SU-DHL-6 (cell line): ENCODE measurements at regions not wholly inside any gene's neighbourhood (a gene's known extent, or its start where the extent isn't known, plus 50 kb on each side); places are given as distances from the start of the nearest gene placed in this dataset.

ENCODE experiments used
- EZH2phosphoT487 ChIP-seq: fragments of 200-600 bp; sonication (generic), shearing (Covaris generic); conservative IDR thresholded peaks from 2 replicates; pipeline ENCODE4 v1.6.1; 2018; ENCODE audit warnings: mild to moderate bottlenecking, antibody characterized with exemption, low read length, moderate library complexity, mixed read lengths
- TF ChIP-seq, protein P1 (sequence below): fragments of 200-600 bp; sonication (generic); IDR thresholded peaks from one replicate; pipeline ENCODE4 v1.5.1; 2017; ENCODE audit warnings: antibody characterized with exemption, mild to moderate bottlenecking, low read length, moderate library complexity; ENCODE audit not compliant: insufficient read depth, poor library complexity, severe bottlenecking

- TF ChIP-seq, protein P1, sequence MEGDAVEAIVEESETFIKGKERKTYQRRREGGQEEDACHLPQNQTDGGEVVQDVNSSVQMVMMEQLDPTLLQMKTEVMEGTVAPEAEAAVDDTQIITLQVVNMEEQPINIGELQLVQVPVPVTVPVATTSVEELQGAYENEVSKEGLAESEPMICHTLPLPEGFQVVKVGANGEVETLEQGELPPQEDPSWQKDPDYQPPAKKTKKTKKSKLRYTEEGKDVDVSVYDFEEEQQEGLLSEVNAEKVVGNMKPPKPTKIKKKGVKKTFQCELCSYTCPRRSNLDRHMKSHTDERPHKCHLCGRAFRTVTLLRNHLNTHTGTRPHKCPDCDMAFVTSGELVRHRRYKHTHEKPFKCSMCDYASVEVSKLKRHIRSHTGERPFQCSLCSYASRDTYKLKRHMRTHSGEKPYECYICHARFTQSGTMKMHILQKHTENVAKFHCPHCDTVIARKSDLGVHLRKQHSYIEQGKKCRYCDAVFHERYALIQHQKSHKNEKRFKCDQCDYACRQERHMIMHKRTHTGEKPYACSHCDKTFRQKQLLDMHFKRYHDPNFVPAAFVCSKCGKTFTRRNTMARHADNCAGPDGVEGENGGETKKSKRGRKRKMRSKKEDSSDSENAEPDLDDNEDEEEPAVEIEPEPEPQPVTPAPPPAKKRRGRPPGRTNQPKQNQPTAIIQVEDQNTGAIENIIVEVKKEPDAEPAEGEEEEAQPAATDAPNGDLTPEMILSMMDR: no peak
- TF ChIP-seq EZH2phosphoT487: no peak
Measured at GRCh38 chrX:118179161-118179560, 62.6 kb upstream of the KLHL13 start.
